ENCODE measurements at regions not wholly inside any gene's neighbourhood (a gene's known extent, or its start where the extent isn't known, plus 50 kb on each side); places are given as distances from the start of the nearest gene placed in this dataset.
"Not testable (repeated sequence)": the region's sequence is repeated elsewhere in the genome, so short reads cannot be mapped to it uniquely, and the experiment has no call there.

GRCh38 chr1:238902752-238903151 lies 483.6 kb upstream of the CHRM3 start:
- not testable (repeated sequence) for TF ChIP-seq CTCF (IDR thresholded peaks at IDR 0.05); EZH2 (IDR thresholded peaks at IDR 0.05; ENCODE audit: borderline replicate concordance, insufficient read depth, low read depth, low read length, poor library complexity, severe bottlenecking)

Measured in B cell (primary cell).